H1 (cell line): ENCODE measurements at regions not wholly inside any gene's neighbourhood (a gene's known extent, or its start where the extent isn't known, plus 50 kb on each side); places are given as distances from the start of the nearest gene placed in this dataset.

Experiments
- CTCF ChIA-PET: fragments of 300-600 bp; sonication (Branson Sonifier 250); formaldehyde crosslinking; loops from one replicate; lab custom pipeline; 2021; ENCODE audit not compliant: partially characterized antibody; lab: Charles Lee
- POLR2A ChIA-PET: fragments of 300-600 bp; sonication (Branson Sonifier 250); formaldehyde crosslinking; loops from one replicate; lab custom pipeline; 2021; ENCODE audit warnings: inconsistent platforms; ENCODE audit not compliant: partially characterized antibody; lab: Charles Lee
- DNase-seq, 2 experiments: peaks; one replicate each; pipeline versions ENCODE4 v3.0.0 to v3.0.0-alpha.2; 2010 to 2022; ENCODE audit warnings: low spot score in 2 of 2, low read depth in 1 of 2, mixed read lengths in 1 of 2
- FAIRE-seq: peaks from 2 replicates; lab custom pipeline; 2011; peaks lifted over from hg19 to GRCh38; lab: Jason Lieb, UNC
- H2AFZ ChIP-seq: 2 replicates; pipeline ENCODE4 v1.8.1; 2012; ENCODE audit warnings: low read length, inconsistent platforms
- H2AK5ac ChIP-seq: 2 replicates; pipeline ENCODE4 v1.6.1; 2013; ENCODE audit warnings: low read depth, low read length
- H2BK120ac ChIP-seq: replicated peaks from 2 replicates; pipeline ENCODE3; 2013; ENCODE audit warnings: low read depth, low read length, inconsistent platforms
- H2BK12ac ChIP-seq: 2 replicates; pipeline ENCODE4 v1.6.1; 2013; ENCODE audit warnings: low read depth, low read length
- H2BK15ac ChIP-seq: 2 replicates; pipeline ENCODE4 v1.6.1; 2013; ENCODE audit warnings: low read length
- H2BK20ac ChIP-seq: 2 replicates; pipeline ENCODE4 v1.6.1; 2013; ENCODE audit warnings: low read length
- H2BK5ac ChIP-seq: 2 replicates; pipeline ENCODE4 v1.6.1; 2013; ENCODE audit warnings: low read depth, low read length
- H3K14ac ChIP-seq: 2 replicates; pipeline ENCODE4 v1.6.1; 2013; ENCODE audit warnings: inconsistent platforms; ENCODE audit not compliant: insufficient read length
- H3K18ac ChIP-seq: 2 replicates; pipeline ENCODE4 v1.6.1; 2013; ENCODE audit warnings: low read length; ENCODE audit errors: extremely low read depth
- H3K23ac ChIP-seq: 2 replicates; pipeline ENCODE4 v1.6.1; 2013; ENCODE audit warnings: inconsistent platforms; ENCODE audit not compliant: insufficient read length
- H3K23me2 ChIP-seq: 2 replicates; pipeline ENCODE4 v1.6.1; 2013; ENCODE audit warnings: low read depth, low read length
- H3K27ac ChIP-seq: 2 replicates; pipeline ENCODE4 v1.6.1; 2011; ENCODE audit warnings: low read depth, low read length, inconsistent platforms
- H3K27me3 ChIP-seq, 4 experiments: replicated peaks in 1 of 4; 1 replicate in 1 of 4; 2 replicates in 3 of 4; pipeline versions ENCODE4 v1.6.1 to v1.8.1; 2011 to 2013; ENCODE audit warnings: low read length in 3 of 4, mild to moderate bottlenecking in 3 of 4, inconsistent platforms in 2 of 4, mixed read lengths in 2 of 4, moderate library complexity in 1 of 4; ENCODE audit not compliant: control insufficient read depth in 3 of 4, insufficient read depth in 3 of 4; ENCODE audit errors: extremely low read depth in 1 of 4
- H3K36me3 ChIP-seq, 4 experiments: 2 replicates each; pipeline versions ENCODE4 v1.6.1 to v1.8.1; 2011 to 2013; ENCODE audit warnings: mild to moderate bottlenecking in 4 of 4, low read length in 3 of 4, moderate library complexity in 2 of 4, control low read depth in 1 of 4, inconsistent platforms in 1 of 4; ENCODE audit not compliant: insufficient read depth in 4 of 4, control insufficient read depth in 2 of 4
- H3K4ac ChIP-seq: replicated peaks from 2 replicates; pipeline ENCODE3; 2013; ENCODE audit warnings: low read length, low read depth, mixed read lengths, inconsistent platforms; ENCODE audit not compliant: insufficient read length
- H3K4me1 ChIP-seq, 4 experiments: replicated peaks in 1 of 4; 1 replicate in 1 of 4; 2 replicates in 3 of 4; pipeline versions ENCODE4 v1.6.1 to v1.8.1; 2011 to 2013; ENCODE audit warnings: low read length in 3 of 4, inconsistent platforms in 2 of 4, mixed read lengths in 1 of 4; ENCODE audit not compliant: insufficient read depth in 4 of 4, control insufficient read depth in 3 of 4
- H3K4me2 ChIP-seq, 2 experiments: 2 replicates each; pipeline versions ENCODE4 v1.6.1 to v1.8.1; 2011 to 2013; ENCODE audit warnings: low read depth in 2 of 2, low read length in 2 of 2, control low read depth in 1 of 2, inconsistent platforms in 1 of 2, mild to moderate bottlenecking in 1 of 2; ENCODE audit not compliant: insufficient read depth in 1 of 2
- H3K4me3 ChIP-seq, 4 experiments: fragments of 200-600, 300-600 bp in 1 of 4; sonication (generic), shearing (Covaris generic), sonication (Bioruptor Twin) in 1 of 4; 2 replicates each; pipeline versions ENCODE4 v1.5.1 to v1.8.1; 2011 to 2016; ENCODE audit warnings: low read length in 4 of 4, low read depth in 3 of 4, control low read depth in 2 of 4, inconsistent platforms in 2 of 4, mild to moderate bottlenecking in 2 of 4, mixed read lengths in 1 of 4, moderate library complexity in 1 of 4; ENCODE audit not compliant: insufficient read depth in 2 of 4; ENCODE audit errors: extremely low read depth in 1 of 4
- H3K56ac ChIP-seq: replicated peaks from 2 replicates; pipeline ENCODE3; 2013; ENCODE audit warnings: low read depth, mild to moderate bottlenecking, mixed read lengths, low read length, inconsistent platforms; ENCODE audit not compliant: insufficient read length
- H3K79me1 ChIP-seq: 2 replicates; pipeline ENCODE4 v1.6.1; 2013; ENCODE audit warnings: low read depth, low read length, control low read depth
- H3K79me2 ChIP-seq, 2 experiments: 2 replicates each; pipeline versions ENCODE4 v1.6.1 to v1.8.1; 2012 to 2013; ENCODE audit warnings: low read length in 2 of 2, mild to moderate bottlenecking in 2 of 2, inconsistent platforms in 1 of 2; ENCODE audit not compliant: insufficient read depth in 2 of 2, control insufficient read depth in 1 of 2
- H3K9ac ChIP-seq, 4 experiments: replicated peaks in 1 of 4; 1 replicate in 1 of 4; 2 replicates in 3 of 4; pipeline versions ENCODE4 v1.6.1 to v1.8.1; 2011 to 2013; ENCODE audit warnings: low read depth in 3 of 4, low read length in 3 of 4, control low read depth in 2 of 4, mild to moderate bottlenecking in 2 of 4, moderate library complexity in 2 of 4, inconsistent platforms in 1 of 4; ENCODE audit errors: extremely low read depth in 1 of 4
- H3K9me3 ChIP-seq, 2 experiments: 2 replicates each; pipeline versions ENCODE4 v1.6.1 to v1.8.1; 2012 to 2013; ENCODE audit warnings: mild to moderate bottlenecking in 2 of 2, moderate library complexity in 2 of 2, control low read depth in 1 of 2, inconsistent platforms in 1 of 2, low read depth in 1 of 2, low read length in 1 of 2, mixed read lengths in 1 of 2; ENCODE audit not compliant: insufficient read depth in 2 of 2
- H4K20me1 ChIP-seq, 2 experiments: replicated peaks in 1 of 2; 2 replicates each; pipeline versions ENCODE3 to v1.8.1; 2011 to 2013; ENCODE audit warnings: inconsistent platforms in 2 of 2, low read length in 2 of 2, mild to moderate bottlenecking in 1 of 2; ENCODE audit not compliant: insufficient read depth in 2 of 2, control insufficient read depth in 1 of 2
- H4K5ac ChIP-seq: 2 replicates; pipeline ENCODE4 v1.6.1; 2013; ENCODE audit warnings: low read length, low read depth, mixed read lengths, inconsistent platforms; ENCODE audit not compliant: insufficient read length
- H4K8ac ChIP-seq: 2 replicates; pipeline ENCODE4 v1.8.0; 2013; ENCODE audit warnings: mild to moderate bottlenecking, moderate library complexity, low read length, inconsistent platforms; ENCODE audit not compliant: insufficient read depth; ENCODE audit errors: extremely low read depth
- H4K91ac ChIP-seq: replicated peaks from 2 replicates; pipeline ENCODE3; 2013; ENCODE audit warnings: low read length, mixed read lengths, inconsistent platforms; ENCODE audit not compliant: insufficient read length
- BCL11A ChIP-seq, 2 experiments: IDR thresholded peaks; one replicate each; pipeline ENCODE4 v1.6.1; 2011; ENCODE audit warnings: low read depth in 2 of 2, low read length in 2 of 2, mild to moderate bottlenecking in 2 of 2
- CTBP2 ChIP-seq: IDR thresholded peaks from 2 replicates; pipeline ENCODE4 v1.7.0; 2011; ENCODE audit warnings: borderline replicate concordance, mild to moderate bottlenecking, moderate library complexity, mixed read lengths, low read length; ENCODE audit not compliant: insufficient read depth, insufficient read length
- GABPA ChIP-seq: IDR thresholded peaks from 2 replicates; pipeline ENCODE4 v1.6.1; 2011; ENCODE audit warnings: mild to moderate bottlenecking, low read length, moderate library complexity, borderline replicate concordance; ENCODE audit not compliant: insufficient read depth
- GTF2F1 ChIP-seq: IDR thresholded peaks from 2 replicates; pipeline ENCODE4 v1.6.1; 2012; ENCODE audit warnings: low read depth, low read length, improper control_type of control experiment, borderline replicate concordance
- HDAC6 ChIP-seq: IDR thresholded peaks from one replicate; pipeline ENCODE4 v1.7.1; 2012; ENCODE audit warnings: low read depth, mild to moderate bottlenecking, inconsistent platforms, low read length, moderate library complexity
- JUND ChIP-seq: IDR thresholded peaks from 2 replicates; pipeline ENCODE4 v1.6.1; 2011; ENCODE audit warnings: mild to moderate bottlenecking, improper control_type of control experiment, low read length
- MAFK ChIP-seq: IDR thresholded peaks from 2 replicates; pipeline ENCODE4 v1.6.1; 2012; ENCODE audit warnings: low read depth, mild to moderate bottlenecking, improper control_type of control experiment, low read length
- SP2 ChIP-seq: IDR thresholded peaks from 2 replicates; pipeline ENCODE4 v1.6.1; 2012; ENCODE audit warnings: mild to moderate bottlenecking, low read length, inconsistent platforms

DNA sequence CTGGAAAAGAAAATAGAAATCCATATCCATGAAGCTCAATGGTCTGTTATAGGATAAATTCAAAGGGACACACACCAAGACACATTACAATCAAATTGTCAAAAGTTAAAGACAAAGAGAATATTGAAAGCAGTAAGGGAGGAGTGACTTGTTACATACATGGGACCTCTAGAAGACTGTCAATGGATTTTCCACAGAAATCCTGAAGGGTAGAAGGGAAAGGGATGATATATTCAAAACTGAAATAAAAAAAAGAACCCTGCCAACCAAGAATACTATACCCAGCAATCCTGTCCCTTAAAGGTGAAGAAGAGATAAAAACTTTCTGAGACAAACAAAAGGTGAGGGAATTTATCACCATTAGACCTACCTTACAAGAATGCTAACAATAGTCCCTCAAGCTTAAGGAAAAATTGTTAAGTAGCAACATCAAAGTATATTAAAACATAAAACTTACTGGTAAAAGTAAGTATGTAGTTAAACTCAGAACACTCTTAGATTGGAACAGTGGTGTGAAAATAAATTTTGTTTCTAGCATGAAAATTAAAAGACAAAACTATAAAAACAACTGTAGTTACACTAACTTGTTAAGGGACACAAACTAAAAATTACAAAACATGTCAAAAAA lies 103.2 kb upstream of the APP start:
- no peak for FAIRE-seq
- ChIA-PET CTCF (no interaction called here), POLR2A (no interaction called here)
- Histone ChIP-seq H3K36me3 (no peaks in the 10 kb centered on the region; a peak in 1 of 8 replicates), H3K56ac (no peak overlapping the region), H3K14ac (no peak overlapping the region), H3K4ac (no peak overlapping the region), H4K20me1 (no peaks in the 10 kb centered on the region), H3K27me3 (no peaks in the 10 kb centered on the region), H2BK5ac (no peak overlapping the region), H4K8ac (no peak overlapping the region), H2AFZ (no peak overlapping the region), H4K5ac (no peak overlapping the region), H3K9me3 (peaks cover 17 to 19% of the 10 kb centered on the region in 2 experiments; a peak in 3 of 4 replicates), H3K27ac (no peak overlapping the region), H2AK5ac (no peak overlapping the region), H4K91ac (no peak overlapping the region), H3K23ac (no peak overlapping the region), H2BK15ac (no peak overlapping the region), H3K18ac (no peak overlapping the region), H3K79me2 (no peaks in the 10 kb centered on the region), H3K9ac (no peak overlapping the region), H3K4me3 (no peak overlapping the region), H3K4me1 (no peaks in the 10 kb centered on the region), H2BK20ac (no peak overlapping the region), H3K79me1 (no peaks in the 10 kb centered on the region), H2BK12ac (no peak overlapping the region), H2BK120ac (no peak overlapping the region), H3K4me2 (no peak overlapping the region), H3K23me2 (no peaks in the 10 kb centered on the region)
- DNase-seq, result no peak
- no peak for TF ChIP-seq MAFK
- TF ChIP-seq HDAC6, result no peak
- no peak for TF ChIP-seq BCL11A (IDR thresholded peaks at IDR 0.05; ENCODE audit: low read depth in 2 of 2, low read length in 2 of 2)
- no peak for TF ChIP-seq GTF2F1
- no peak for TF ChIP-seq CTBP2
- no peak for TF ChIP-seq JUND
- no peak for TF ChIP-seq GABPA
- no peak for TF ChIP-seq SP2
